Activated CD8-positive, alpha-beta T cell treated with anti-CD3 and anti-CD28 coated beads for 36 hours (primary cell): ENCODE measurements at regions not wholly inside any gene's neighbourhood (a gene's known extent, or its start where the extent isn't known, plus 50 kb on each side); places are given as distances from the start of the nearest gene placed in this dataset.

Experiments
- ATAC-seq: fragments of 200-7000 bp; cut with Tn5 transposase; one replicate; pipeline ENCODE4 v1.10.0; 2021; ENCODE audit warnings: mild to moderate bottlenecking, moderate library complexity
- CTCF ChIA-PET: fragments of 350-600 bp; sonication (Branson Sonifier 250); formaldehyde crosslinking; loops from one replicate; lab custom pipeline; 2021; ENCODE audit warnings: antibody characterized with exemption; lab: Charles Lee
- POLR2A ChIA-PET: fragments of 350-600 bp; sonication (Branson Sonifier 250); formaldehyde crosslinking; loops from one replicate; lab custom pipeline; 2021; ENCODE audit warnings: antibody characterized with exemption; lab: Charles Lee
- DNase-seq: peaks from one replicate; pipeline ENCODE4 v3.0.0-alpha.2; 2020
- H3K27ac Mint-ChIP-seq: one replicate; pipeline ENCODE4 v1.8.0; 2021; ENCODE audit warnings: mild to moderate bottlenecking, mixed read lengths
- H3K27me3 Mint-ChIP-seq: one replicate; pipeline ENCODE4 v1.8.0; 2021; ENCODE audit warnings: mixed read lengths
- H3K36me3 Mint-ChIP-seq: one replicate; pipeline ENCODE4 v1.8.0; 2021; ENCODE audit warnings: low read depth, mixed read lengths
- H3K4me1 Mint-ChIP-seq: one replicate; pipeline ENCODE4 v1.8.0; 2021; ENCODE audit warnings: low read depth, mixed read lengths
- H3K4me3 Mint-ChIP-seq: one replicate; pipeline ENCODE4 v1.8.0; 2021; ENCODE audit warnings: mild to moderate bottlenecking, moderate library complexity, mixed read lengths
- H3K9me3 Mint-ChIP-seq: one replicate; pipeline ENCODE4 v1.8.0; 2021; ENCODE audit warnings: mixed read lengths
- CTCF ChIP-seq: fragments of 200-600 bp; IDR thresholded peaks from one replicate; pipeline ENCODE4 v1.8.0; 2022; ENCODE audit warnings: antibody characterized with exemption, mild to moderate bottlenecking
- intact Hi-C: fragments of 100-400 bp; cut with micrococcal nuclease; formaldehyde crosslinking; loops from one replicate; pipeline ENCODE4 v1.10.0; 2022

- no peak overlapping the region for H3K4me3 Mint-ChIP-seq
- H3K36me3 Mint-ChIP-seq = no peaks in the 10 kb centered on the region
- H3K9me3 Mint-ChIP-seq = no peaks in the 10 kb centered on the region
- TF ChIP-seq CTCF = no peak
- DNase-seq (no peak), ATAC-seq (no peak)
- no peak overlapping the region for H3K27ac Mint-ChIP-seq
- intact Hi-C loops = no loop called here
- ChIA-PET CTCF (no interaction called here), POLR2A (interaction anchor here (0.5 kb wide), 1 partner anchor 32 kb away, joined by 3 read pairs; no protein-coding TSS in a partner anchor)
- peaks cover 20% of the 10 kb centered on the region for H3K27me3 Mint-ChIP-seq
- no peaks in the 10 kb centered on the region for H3K4me1 Mint-ChIP-seq
These were observed 173.5 kb downstream of the INHBB start for GRCh38 chr2:120519469-120519868.

GRCh38 chr2:120520454-120520853, 174.5 kb downstream of the INHBB start:
- no peak for ATAC-seq
- no peak overlapping the region for H3K27ac Mint-ChIP-seq
- TF ChIP-seq CTCF = no peak
- H3K27me3 Mint-ChIP-seq = peaks cover 20% of the 10 kb centered on the region
- CTCF ChIA-PET = interaction anchor here (0.7 to 1.4 kb wide), 3 partner anchors 10 to 29 kb away, joined by 3 to 5 read pairs (median 4); no protein-coding TSS in a partner anchor
- POLR2A ChIA-PET = no interaction called here
- no peak for DNase-seq
- H3K4me1 Mint-ChIP-seq = no peaks in the 10 kb centered on the region
- H3K9me3 Mint-ChIP-seq = no peaks in the 10 kb centered on the region
- no peak overlapping the region for H3K4me3 Mint-ChIP-seq
- intact Hi-C loops = no loop called here
- no peaks in the 10 kb centered on the region for H3K36me3 Mint-ChIP-seq

GRCh38 chr2:120520929-120521912, 175.3 kb downstream of the INHBB start:
- POLR2A ChIA-PET = no interaction called here
- no peak overlapping the region for H3K4me3 Mint-ChIP-seq
- H3K36me3 Mint-ChIP-seq = no peaks in the 10 kb centered on the region
- TF ChIP-seq CTCF = peak; percentile 53
- DNase-seq = peak; percentile 56
- H3K9me3 Mint-ChIP-seq = no peaks in the 10 kb centered on the region
- no peaks in the 10 kb centered on the region for H3K4me1 Mint-ChIP-seq
- H3K27me3 Mint-ChIP-seq = peaks cover 20% of the 10 kb centered on the region
- ATAC-seq = peak; percentile 79
- CTCF ChIA-PET = interaction anchor here (0.7 to 1.4 kb wide), 4 partner anchors 11 to 32 kb away, joined by 3 to 5 read pairs (median 4); no protein-coding TSS in a partner anchor
- H3K27ac Mint-ChIP-seq = no peak overlapping the region
- intact Hi-C loops = no loop called here

- Mint-ChIP-seq H3K9me3 (no peaks in the 10 kb centered on the region), H3K4me3 (no peak overlapping the region), H3K27ac (no peak overlapping the region), H3K4me1 (no peaks in the 10 kb centered on the region), H3K27me3 (peaks cover 17% of the 10 kb centered on the region), H3K36me3 (no peaks in the 10 kb centered on the region)
- no peak for ATAC-seq
- no peak for TF ChIP-seq CTCF
- DNase-seq = no peak
- ChIA-PET CTCF (no interaction called here), POLR2A (no interaction called here)
- intact Hi-C loops = no loop called here
These were observed 176.3 kb downstream of the INHBB start for GRCh38 chr2:120522151-120522751.

- no peak overlapping the region for H3K27ac Mint-ChIP-seq
- intact Hi-C loops = no loop called here
- DNase-seq = no peak
- ChIA-PET CTCF (no interaction called here), POLR2A (no interaction called here)
- no peak for TF ChIP-seq CTCF
- ATAC-seq = no peak
- H3K36me3 Mint-ChIP-seq = no peaks in the 10 kb centered on the region
- no peaks in the 10 kb centered on the region for H3K4me1 Mint-ChIP-seq
- no peaks in the 10 kb centered on the region for H3K9me3 Mint-ChIP-seq
- no peak overlapping the region for H3K4me3 Mint-ChIP-seq
- peaks cover 19% of the 10 kb centered on the region for H3K27me3 Mint-ChIP-seq
These were observed 177.8 kb downstream of the INHBB start for GRCh38 chr2:120523766-120524165.
